ENCODE measurements at regions not wholly inside any gene's neighbourhood (a gene's known extent, or its start where the extent isn't known, plus 50 kb on each side); places are given as distances from the start of the nearest gene placed in this dataset.

GRCh38 chr12:43103866-43104265 lies 448.1 kb downstream of the ADAMTS20 start:
- no peak overlapping the region for H3K4me3 ChIP-seq (ENCODE audit: low read length in 2 of 2)
- no peaks in the 10 kb centered on the region for H3K27me3 ChIP-seq (ENCODE audit: control insufficient read depth in 2 of 2, insufficient read depth in 1 of 2, low read length in 1 of 2)
- no peak for DNase-seq (ENCODE audit: low read depth in 6 of 9, low spot score in 9 of 9)
- WGBS: 97% methylated on average over 1 of the region's 1 CpG
- H3K4me1 ChIP-seq (ENCODE audit: control insufficient read depth in 2 of 2, insufficient read depth in 2 of 2, low read length in 2 of 2): no peaks in the 10 kb centered on the region
- H3K36me3 ChIP-seq (ENCODE audit: control insufficient read depth in 2 of 2, insufficient read depth in 2 of 2, low read length in 1 of 2): no peaks in the 10 kb centered on the region
- no peak overlapping the region for H3K27ac ChIP-seq (ENCODE audit: low read depth in 1 of 2, low read length in 1 of 2)
- no peaks in the 10 kb centered on the region for H3K9me3 ChIP-seq (ENCODE audit: control insufficient read depth in 2 of 2, insufficient read depth in 1 of 2, low read length in 1 of 2)

- WGBS: 31% methylated on average over 4 of the region's 4 CpGs
- no peak for DNase-seq (ENCODE audit: low read depth in 6 of 9, low spot score in 9 of 9)
- no peaks in the 10 kb centered on the region for H3K4me1 ChIP-seq (ENCODE audit: control insufficient read depth in 2 of 2, insufficient read depth in 2 of 2, low read length in 2 of 2)
- H3K27ac ChIP-seq (ENCODE audit: low read depth in 1 of 2, low read length in 1 of 2): no peak overlapping the region
- no peaks in the 10 kb centered on the region for H3K27me3 ChIP-seq (ENCODE audit: control insufficient read depth in 2 of 2, insufficient read depth in 1 of 2, low read length in 1 of 2)
- H3K4me3 ChIP-seq (ENCODE audit: low read length in 2 of 2): no peak overlapping the region
- no peaks in the 10 kb centered on the region for H3K36me3 ChIP-seq (ENCODE audit: control insufficient read depth in 2 of 2, insufficient read depth in 2 of 2, low read length in 1 of 2)
- no peaks in the 10 kb centered on the region for H3K9me3 ChIP-seq (ENCODE audit: control insufficient read depth in 2 of 2, insufficient read depth in 1 of 2, low read length in 1 of 2)
Observed at GRCh38 chr12:43102546-43103264, 449.3 kb downstream of the ADAMTS20 start.

DNA sequence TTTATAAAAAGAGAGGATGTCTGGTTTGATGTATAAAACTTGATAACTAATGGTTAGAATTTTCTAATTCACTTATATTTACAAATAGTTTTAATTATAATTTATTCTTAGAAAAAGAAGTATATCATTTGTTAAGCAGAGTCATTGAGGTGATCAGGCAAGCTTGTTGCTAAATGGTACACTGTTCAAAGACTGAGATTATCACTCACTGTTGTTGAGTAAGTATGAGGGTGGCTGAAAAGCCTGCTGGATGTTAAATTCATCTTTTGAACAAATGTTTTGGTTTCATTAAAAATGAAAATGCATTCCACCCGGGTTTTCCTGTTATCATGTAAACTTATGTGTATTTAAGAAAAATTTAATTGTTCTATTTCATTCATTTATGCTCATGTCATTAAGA lies 451.8 kb downstream of the ADAMTS20 start:
- H3K4me1 ChIP-seq (ENCODE audit: control insufficient read depth in 2 of 2, insufficient read depth in 2 of 2, low read length in 2 of 2): no peaks in the 10 kb centered on the region
- H3K36me3 ChIP-seq (ENCODE audit: control insufficient read depth in 2 of 2, insufficient read depth in 2 of 2, low read length in 1 of 2): no peaks in the 10 kb centered on the region
- no peak for DNase-seq (ENCODE audit: low read depth in 6 of 9, low spot score in 9 of 9)
- 97% methylated on average over 1 of the region's 1 CpG for WGBS
- no peaks in the 10 kb centered on the region for H3K27me3 ChIP-seq (ENCODE audit: control insufficient read depth in 2 of 2, insufficient read depth in 1 of 2, low read length in 1 of 2)
- H3K9me3 ChIP-seq (ENCODE audit: control insufficient read depth in 2 of 2, insufficient read depth in 1 of 2, low read length in 1 of 2): no peaks in the 10 kb centered on the region
- no peak overlapping the region for H3K4me3 ChIP-seq (ENCODE audit: low read length in 2 of 2)
- no peak overlapping the region for H3K27ac ChIP-seq (ENCODE audit: low read depth in 1 of 2, low read length in 1 of 2)

DNA sequence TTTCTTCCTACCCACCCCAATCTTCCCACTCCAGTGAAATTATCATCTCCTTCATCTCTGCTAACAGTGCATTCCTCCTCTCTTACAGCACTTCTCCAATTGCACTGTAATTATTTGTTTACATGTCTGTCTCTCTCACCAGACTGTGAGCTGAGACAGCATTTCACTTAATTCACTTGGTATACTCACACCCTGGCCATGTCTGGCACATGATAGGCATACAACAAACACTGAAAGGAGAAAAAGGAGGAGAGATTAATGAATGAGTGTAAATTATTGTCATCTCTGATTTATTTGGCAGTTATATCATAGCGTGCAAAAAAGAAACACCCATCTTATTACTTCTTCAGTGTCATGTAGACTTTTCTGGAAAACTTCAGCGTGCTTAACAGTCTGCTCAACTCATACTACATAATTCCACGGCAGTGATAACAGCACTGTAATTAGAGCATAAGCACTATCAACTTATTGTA lies 452.3 kb downstream of the ADAMTS20 start:
- Histone ChIP-seq H3K4me3 (ENCODE audit: low read length in 2 of 2) (no peak overlapping the region), H3K27me3 (ENCODE audit: control insufficient read depth in 2 of 2, insufficient read depth in 1 of 2, low read length in 1 of 2) (no peaks in the 10 kb centered on the region), H3K4me1 (ENCODE audit: control insufficient read depth in 2 of 2, insufficient read depth in 2 of 2, low read length in 2 of 2) (no peaks in the 10 kb centered on the region), H3K36me3 (ENCODE audit: control insufficient read depth in 2 of 2, insufficient read depth in 2 of 2, low read length in 1 of 2) (no peaks in the 10 kb centered on the region), H3K27ac (ENCODE audit: low read depth in 1 of 2, low read length in 1 of 2) (no peak overlapping the region), H3K9me3 (ENCODE audit: control insufficient read depth in 2 of 2, insufficient read depth in 1 of 2, low read length in 1 of 2) (no peaks in the 10 kb centered on the region)
- DNase-seq (ENCODE audit: low read depth in 6 of 9, low spot score in 9 of 9): no peak
- 78% methylated on average over 3 of the region's 3 CpGs for WGBS

DNA sequence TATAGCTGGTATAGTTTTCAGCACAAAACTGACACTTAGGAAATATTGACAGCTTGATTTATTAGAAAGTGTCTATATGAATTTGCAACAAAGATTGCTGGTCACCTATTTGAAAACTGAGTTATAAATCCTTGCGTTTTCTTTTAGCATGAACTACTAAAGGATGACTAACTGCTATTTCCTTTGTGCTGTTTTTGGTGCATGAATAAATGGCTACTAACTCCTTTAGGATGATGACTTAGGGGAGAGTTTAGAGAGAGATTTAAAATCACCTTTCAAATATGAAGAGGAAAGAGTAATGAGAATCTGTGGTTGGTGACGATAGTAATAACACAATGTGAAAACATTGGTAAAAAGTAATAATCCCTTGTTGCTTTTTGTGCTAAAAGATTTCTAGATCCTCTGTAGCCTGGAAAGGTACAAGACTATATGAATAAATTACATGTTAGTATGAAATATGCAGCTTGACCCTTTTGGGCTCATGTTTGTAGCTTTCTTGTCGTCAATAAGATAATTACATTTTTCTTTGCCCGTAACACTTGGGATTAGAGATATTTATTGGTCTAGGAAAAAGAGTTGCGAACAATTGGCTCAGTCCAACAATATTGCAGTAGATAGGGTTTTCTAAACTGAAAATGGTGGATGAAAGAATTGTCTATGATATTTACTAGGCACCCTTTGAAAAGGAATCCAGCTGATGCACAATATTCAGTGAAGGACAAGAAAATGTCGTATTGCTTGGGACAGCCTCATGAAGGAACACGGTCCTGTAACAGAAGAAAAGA lies 453.0 kb downstream of the ADAMTS20 start:
- no peaks in the 10 kb centered on the region for H3K9me3 ChIP-seq (ENCODE audit: control insufficient read depth in 2 of 2, insufficient read depth in 1 of 2, low read length in 1 of 2)
- WGBS: 95% methylated on average over 7 of the region's 7 CpGs
- no peak overlapping the region for H3K4me3 ChIP-seq (ENCODE audit: low read length in 2 of 2)
- H3K27me3 ChIP-seq (ENCODE audit: control insufficient read depth in 2 of 2, insufficient read depth in 1 of 2, low read length in 1 of 2): no peaks in the 10 kb centered on the region
- H3K4me1 ChIP-seq (ENCODE audit: control insufficient read depth in 2 of 2, insufficient read depth in 2 of 2, low read length in 2 of 2): no peaks in the 10 kb centered on the region
- no peaks in the 10 kb centered on the region for H3K36me3 ChIP-seq (ENCODE audit: control insufficient read depth in 2 of 2, insufficient read depth in 2 of 2, low read length in 1 of 2)
- DNase-seq (ENCODE audit: low read depth in 6 of 9, low spot score in 9 of 9): no peak
- no peak overlapping the region for H3K27ac ChIP-seq (ENCODE audit: low read depth in 1 of 2, low read length in 1 of 2)

GRCh38 chr12:43098071-43098470 lies 453.9 kb downstream of the ADAMTS20 start:
- no peaks in the 10 kb centered on the region for H3K9me3 ChIP-seq (ENCODE audit: control insufficient read depth in 2 of 2, insufficient read depth in 1 of 2, low read length in 1 of 2)
- DNase-seq (ENCODE audit: low read depth in 6 of 9, low spot score in 9 of 9): no peak
- H3K4me1 ChIP-seq (ENCODE audit: control insufficient read depth in 2 of 2, insufficient read depth in 2 of 2, low read length in 2 of 2): no peaks in the 10 kb centered on the region
- no peaks in the 10 kb centered on the region for H3K36me3 ChIP-seq (ENCODE audit: control insufficient read depth in 2 of 2, insufficient read depth in 2 of 2, low read length in 1 of 2)
- H3K27me3 ChIP-seq (ENCODE audit: control insufficient read depth in 2 of 2, insufficient read depth in 1 of 2, low read length in 1 of 2): no peaks in the 10 kb centered on the region
- H3K27ac ChIP-seq (ENCODE audit: low read depth in 1 of 2, low read length in 1 of 2): no peak overlapping the region
- H3K4me3 ChIP-seq (ENCODE audit: low read length in 2 of 2): no peak overlapping the region

DNA sequence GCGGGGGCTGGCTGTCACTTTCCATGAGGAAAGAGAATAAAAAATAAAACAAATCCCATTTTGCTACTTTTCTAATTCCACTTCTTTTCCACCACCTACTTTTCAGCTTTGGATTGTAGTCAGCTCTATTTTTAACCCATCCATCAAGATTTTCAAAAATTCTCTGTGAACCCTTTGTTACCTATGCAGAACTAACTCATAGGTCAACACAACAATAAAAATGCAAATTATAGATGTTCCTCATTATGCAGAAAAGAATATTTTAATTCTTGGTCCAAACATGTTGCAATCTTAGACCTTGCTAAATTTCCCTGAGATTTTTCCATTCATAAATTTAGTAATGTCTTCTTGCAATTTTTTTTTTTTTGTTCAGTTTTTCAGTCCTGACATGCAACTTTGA lies 454.5 kb downstream of the ADAMTS20 start:
- Histone ChIP-seq H3K27ac (ENCODE audit: low read depth in 1 of 2, low read length in 1 of 2) (no peak overlapping the region), H3K4me3 (ENCODE audit: low read length in 2 of 2) (no peak overlapping the region)
- 97% methylated on average over 1 of the region's 1 CpG for WGBS

GRCh38 chr12:43095669-43096280 lies 456.2 kb downstream of the ADAMTS20 start:
- no peaks in the 10 kb centered on the region for H3K36me3 ChIP-seq (ENCODE audit: control insufficient read depth in 2 of 2, insufficient read depth in 2 of 2, low read length in 1 of 2)
- H3K9me3 ChIP-seq (ENCODE audit: control insufficient read depth in 2 of 2, insufficient read depth in 1 of 2, low read length in 1 of 2): no peaks in the 10 kb centered on the region
- no peak overlapping the region for H3K4me3 ChIP-seq (ENCODE audit: low read length in 2 of 2)
- H3K4me1 ChIP-seq (ENCODE audit: control insufficient read depth in 2 of 2, insufficient read depth in 2 of 2, low read length in 2 of 2): no peaks in the 10 kb centered on the region
- WGBS: 93% methylated on average over 6 of the region's 6 CpGs
- H3K27ac ChIP-seq (ENCODE audit: low read depth in 1 of 2, low read length in 1 of 2): no peak overlapping the region
- DNase-seq (ENCODE audit: low read depth in 6 of 9, low spot score in 9 of 9): no peak
- H3K27me3 ChIP-seq (ENCODE audit: control insufficient read depth in 2 of 2, insufficient read depth in 1 of 2, low read length in 1 of 2): no peaks in the 10 kb centered on the region

More for the DNA sequence above, 454.5 kb downstream of the ADAMTS20 start:
- Histone ChIP-seq H3K27me3 (ENCODE audit: control insufficient read depth in 2 of 2, insufficient read depth in 1 of 2, low read length in 1 of 2) (no peaks in the 10 kb centered on the region), H3K4me1 (ENCODE audit: control insufficient read depth in 2 of 2, insufficient read depth in 2 of 2, low read length in 2 of 2) (no peaks in the 10 kb centered on the region), H3K9me3 (ENCODE audit: control insufficient read depth in 2 of 2, insufficient read depth in 1 of 2, low read length in 1 of 2) (no peaks in the 10 kb centered on the region), H3K36me3 (ENCODE audit: control insufficient read depth in 2 of 2, insufficient read depth in 2 of 2, low read length in 1 of 2) (no peaks in the 10 kb centered on the region)
- no peak for DNase-seq (ENCODE audit: low read depth in 6 of 9, low spot score in 9 of 9)

DNA sequence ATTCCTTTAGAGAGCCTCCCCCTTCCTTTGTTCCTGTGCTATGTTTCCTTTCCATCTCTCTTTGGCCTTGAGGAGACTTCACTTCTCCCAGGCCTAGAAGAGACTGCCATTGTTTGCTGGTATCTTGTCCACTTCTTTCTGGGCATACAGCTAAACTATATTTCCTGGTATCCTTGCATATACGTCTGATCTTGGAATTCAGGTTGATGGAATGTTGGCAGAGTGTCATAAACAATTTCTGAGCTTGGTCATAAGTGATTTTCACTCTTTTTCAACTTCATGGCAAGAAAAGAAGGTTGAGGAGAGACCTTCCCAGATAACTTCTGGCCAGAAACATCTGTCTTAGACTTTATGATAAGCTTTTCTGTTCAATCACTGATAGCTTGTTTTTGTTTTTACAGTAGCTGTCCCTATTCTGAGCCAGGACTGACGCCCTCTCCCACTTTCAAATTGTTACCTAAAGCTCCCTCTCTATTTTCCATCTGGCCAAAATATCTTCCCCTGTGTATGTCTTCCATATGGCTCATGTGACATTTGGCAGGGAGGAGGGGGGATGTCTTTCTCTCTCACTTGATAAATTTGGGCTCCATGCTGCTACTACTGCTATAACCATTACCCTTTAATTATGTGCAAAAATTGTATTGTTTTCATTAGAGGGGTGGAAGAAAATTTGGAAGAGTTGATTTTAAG lies 457.0 kb downstream of the ADAMTS20 start:
- Histone ChIP-seq H3K27me3 (ENCODE audit: control insufficient read depth in 2 of 2, insufficient read depth in 1 of 2, low read length in 1 of 2) (no peaks in the 10 kb centered on the region), H3K4me3 (ENCODE audit: low read length in 2 of 2) (no peak overlapping the region), H3K27ac (ENCODE audit: low read depth in 1 of 2, low read length in 1 of 2) (no peak overlapping the region), H3K4me1 (ENCODE audit: control insufficient read depth in 2 of 2, insufficient read depth in 2 of 2, low read length in 2 of 2) (no peaks in the 10 kb centered on the region), H3K9me3 (ENCODE audit: control insufficient read depth in 2 of 2, insufficient read depth in 1 of 2, low read length in 1 of 2) (no peaks in the 10 kb centered on the region), H3K36me3 (ENCODE audit: control insufficient read depth in 2 of 2, insufficient read depth in 2 of 2, low read length in 1 of 2) (no peaks in the 10 kb centered on the region)
- DNase-seq (ENCODE audit: low read depth in 6 of 9, low spot score in 9 of 9): no peak
- WGBS: 87% methylated on average over 2 of the region's 2 CpGs

Measured in thymus (tissue), 11 donors.